HEK293T (cell line): ENCODE measurements at regions not wholly inside any gene's neighbourhood (a gene's known extent, or its start where the extent isn't known, plus 50 kb on each side); places are given as distances from the start of the nearest gene placed in this dataset.

Source experiments
- CTCF ChIA-PET: fragments of 350-600 bp; formaldehyde crosslinking; extraction: SDS; loops from one replicate; lab custom pipeline; 2021; ENCODE audit warnings: antibody characterized with exemption, inconsistent platforms; lab: Yijun Ruan, JAX
- POLR2A ChIA-PET: fragments of 350-600 bp; formaldehyde crosslinking; extraction: SDS; loops from one replicate; lab custom pipeline; 2020; ENCODE audit warnings: antibody characterized with exemption, inconsistent platforms; lab: Yijun Ruan, JAX
- DNase-seq: peaks from one replicate; pipeline ENCODE4 v3.0.0; 2012; ENCODE audit warnings: mixed read lengths; ENCODE audit errors: extremely low spot score
- ARNT ChIP-seq: fragments of 450-650 bp; IDR thresholded peaks from 2 replicates; pipeline ENCODE4 v1.6.1; 2017; ENCODE audit warnings: mild to moderate bottlenecking
- BHLHE40 ChIP-seq: fragments of 450-650 bp; IDR thresholded peaks from 2 replicates; pipeline ENCODE4 v1.6.1; 2016; ENCODE audit warnings: mild to moderate bottlenecking, moderate library complexity, borderline replicate concordance
- CTBP1 ChIP-seq: fragments of 450-650 bp; IDR thresholded peaks from 2 replicates; pipeline ENCODE4 v1.6.1; 2016; ENCODE audit warnings: borderline replicate concordance
- ELF4 ChIP-seq: fragments of 450-650 bp; IDR thresholded peaks from 2 replicates; pipeline ENCODE4 v1.6.1; 2017; ENCODE audit warnings: antibody characterized with exemption
- FOXA1 ChIP-seq: fragments of 450-650 bp; IDR thresholded peaks from 2 replicates; pipeline ENCODE4 v1.6.1; 2016; ENCODE audit warnings: mild to moderate bottlenecking
- FOXK2 ChIP-seq: fragments of 450-650 bp; IDR thresholded peaks from 2 replicates; pipeline ENCODE4 v1.6.1; 2016; ENCODE audit warnings: mild to moderate bottlenecking
- FOXM1 ChIP-seq: fragments of 450-650 bp; IDR thresholded peaks from 2 replicates; pipeline ENCODE4 v1.6.1; 2017; ENCODE audit warnings: mild to moderate bottlenecking, borderline replicate concordance
- HDGF ChIP-seq: fragments of 450-650 bp; IDR thresholded peaks from 2 replicates; pipeline ENCODE4 v1.6.1; 2017; ENCODE audit warnings: antibody characterized with exemption, borderline replicate concordance
- L3MBTL2 ChIP-seq: fragments of 450-650 bp; conservative IDR thresholded peaks from 2 replicates; pipeline ENCODE4 v1.6.1; 2016; ENCODE audit warnings: mild to moderate bottlenecking
- LEF1 ChIP-seq: fragments of 450-650 bp; IDR thresholded peaks from 2 replicates; pipeline ENCODE4 v1.6.1; 2017; ENCODE audit warnings: mild to moderate bottlenecking, borderline replicate concordance
- NFRKB ChIP-seq: fragments of 450-650 bp; IDR thresholded peaks from 2 replicates; pipeline ENCODE4 v1.6.1; 2016; ENCODE audit warnings: mild to moderate bottlenecking, moderate library complexity
- SP1 ChIP-seq: fragments of 450-650 bp; IDR thresholded peaks from 2 replicates; pipeline ENCODE4 v1.6.1; 2017
- SUZ12 ChIP-seq: fragments of 450-650 bp; IDR thresholded peaks from 2 replicates; pipeline ENCODE4 v1.6.1; 2016; ENCODE audit warnings: mild to moderate bottlenecking
- TARDBP ChIP-seq: fragments of 450-650 bp; IDR thresholded peaks from 2 replicates; pipeline ENCODE4 v1.6.1; 2016
- ZNF384 ChIP-seq: fragments of 450-650 bp; IDR thresholded peaks from 2 replicates; pipeline ENCODE4 v1.6.1; 2016
- TF ChIP-seq, protein P1 (sequence below): fragments of 450-650 bp; IDR thresholded peaks from 2 replicates; pipeline ENCODE4 v1.6.1; 2016

DNA sequence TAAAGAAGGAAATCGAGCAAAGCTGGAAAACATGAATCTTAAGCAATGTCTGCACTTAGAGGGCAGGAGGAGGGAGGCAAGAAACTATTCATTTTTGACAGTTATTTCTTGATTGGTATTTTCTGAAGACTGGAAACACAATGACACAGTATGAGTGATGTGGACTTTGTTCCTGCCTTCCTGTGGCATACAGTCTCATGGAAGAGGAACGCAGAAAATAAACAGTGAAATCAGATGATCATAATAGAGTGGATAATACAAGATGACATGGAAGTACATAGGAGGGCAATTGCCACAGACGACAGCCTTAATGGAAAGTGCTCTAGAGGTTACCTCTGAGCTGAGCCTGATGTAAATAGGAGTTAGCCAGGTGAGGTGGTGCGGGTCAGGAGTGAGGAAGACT is 140.4 kb upstream of the MAX start:
- TF ChIP-seq FOXA1: no peak
- no peak for TF ChIP-seq ELF4
- TF ChIP-seq LEF1: no peak
- no peak for TF ChIP-seq ARNT
- TF ChIP-seq SP1: no peak
- TF ChIP-seq ZNF384: no peak
- TF ChIP-seq FOXM1: no peak
- TF ChIP-seq L3MBTL2: no peak
- TF ChIP-seq FOXK2: no peak
- TF ChIP-seq TARDBP: no peak
- ChIA-PET CTCF (no interaction called here), POLR2A (no interaction called here)

DNA sequence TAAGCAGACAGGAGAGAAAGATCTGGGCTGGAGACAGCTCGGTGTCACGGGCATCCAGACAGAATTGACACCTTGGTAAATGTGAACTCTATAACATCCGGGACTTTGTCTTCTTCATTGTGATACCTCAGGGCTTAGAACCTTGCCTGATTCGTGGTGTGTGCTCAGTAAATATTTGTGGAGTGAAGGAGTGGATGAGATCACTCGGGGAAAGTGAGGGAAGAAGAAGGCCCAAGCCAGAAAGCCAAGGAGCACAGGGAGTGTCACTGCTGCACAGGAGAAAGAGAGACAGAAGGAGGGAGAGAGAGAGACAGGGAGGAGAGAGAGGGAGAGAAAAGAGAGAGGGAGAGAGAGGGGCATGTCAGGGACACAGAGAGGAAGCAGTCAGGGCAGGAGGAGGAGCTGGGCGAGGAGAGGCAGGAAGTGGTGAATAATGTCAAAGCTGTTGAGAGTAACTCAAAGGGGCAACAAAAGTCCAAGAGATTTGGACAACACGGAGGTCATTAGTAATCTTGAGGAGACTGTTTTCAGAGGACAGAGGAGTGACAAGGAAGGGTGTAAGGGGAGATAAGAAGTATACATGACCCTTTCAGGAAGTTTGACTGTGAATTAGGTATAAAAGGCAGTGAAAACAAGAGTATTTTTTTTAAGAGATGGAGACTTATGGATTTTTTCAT is 141.6 kb upstream of the MAX start:
- TF ChIP-seq SP1 (no peak), FOXK2 (no peak), LEF1 (no peak)
- DNase-seq: no peak
- ChIA-PET POLR2A (no interaction called here), CTCF (interaction anchor here (0.6 kb wide), 1 partner anchor 17 kb away, joined by 7 read pairs; no protein-coding TSS in a partner anchor)

More for the DNA sequence above, 140.4 kb upstream of the MAX start:
- no peak for DNase-seq

DNA sequence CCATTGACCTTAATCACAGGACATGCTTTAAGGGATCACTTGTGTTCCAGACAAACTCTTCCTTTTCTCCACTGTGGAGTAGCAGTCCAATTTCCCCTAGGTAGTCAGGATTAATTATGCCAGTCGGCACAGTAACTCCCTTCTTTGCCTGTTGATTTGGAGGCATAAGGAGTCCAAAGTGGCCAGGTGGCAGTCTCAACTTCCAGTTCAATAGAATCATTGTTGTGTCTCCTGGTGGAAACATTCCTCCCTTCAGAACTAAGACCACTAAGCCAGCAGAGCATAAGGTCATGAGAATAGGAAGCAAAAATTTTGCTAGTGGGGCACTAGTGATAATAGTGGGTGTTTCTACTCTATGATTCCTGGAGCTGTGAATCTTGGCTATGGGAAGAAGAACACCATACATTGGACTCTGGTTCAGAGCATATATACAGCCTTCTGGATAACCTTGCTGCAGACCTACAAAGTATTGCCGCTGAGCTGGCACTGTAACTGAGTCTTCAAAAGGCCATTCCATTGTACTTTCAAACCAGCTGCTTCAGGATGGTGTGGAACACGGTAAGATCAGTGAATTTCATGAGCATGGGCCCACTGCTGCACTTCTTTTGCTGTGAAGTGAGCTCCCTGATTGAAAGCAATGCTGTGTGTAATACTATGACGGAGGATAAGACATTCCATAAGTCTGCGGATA is 147.3 kb upstream of the MAX start:
- no peak for DNase-seq
- CTCF ChIA-PET: no interaction called here
- POLR2A ChIA-PET: no interaction called here
- TF ChIP-seq NFRKB (no peak), FOXK2 (no peak), SUZ12 (no peak), BHLHE40 (no peak), SP1 (no peak), FOXM1 (no peak)

DNA sequence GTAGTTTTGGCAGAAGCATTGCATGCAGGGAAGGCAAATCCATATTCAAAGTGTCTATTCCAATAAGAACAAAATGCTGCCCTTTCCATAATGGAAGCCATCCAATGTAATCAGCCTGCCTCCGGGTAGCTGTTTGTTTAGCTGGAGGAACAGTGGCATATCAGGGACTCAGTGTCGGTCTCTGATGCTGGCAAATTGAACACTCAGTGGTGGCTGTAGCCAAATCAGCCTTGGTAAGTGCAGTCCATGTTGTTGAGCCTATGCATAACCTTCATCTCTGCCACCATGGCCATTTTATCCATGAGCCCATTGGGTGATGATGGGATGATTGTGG is 147.8 kb upstream of the MAX start:
- POLR2A ChIA-PET: no interaction called here
- TF ChIP-seq HDGF (no peak), FOXK2 (no peak), ELF4 (no peak), BHLHE40 (no peak), NFRKB (no peak), TARDBP (no peak), ARNT (no peak), FOXA1 (no peak), SP1 (no peak), SUZ12 (no peak), CTBP1 (no peak), ZNF384 (no peak), LEF1 (no peak), L3MBTL2 (no peak), FOXM1 (no peak)
- TF ChIP-seq, protein P1, sequence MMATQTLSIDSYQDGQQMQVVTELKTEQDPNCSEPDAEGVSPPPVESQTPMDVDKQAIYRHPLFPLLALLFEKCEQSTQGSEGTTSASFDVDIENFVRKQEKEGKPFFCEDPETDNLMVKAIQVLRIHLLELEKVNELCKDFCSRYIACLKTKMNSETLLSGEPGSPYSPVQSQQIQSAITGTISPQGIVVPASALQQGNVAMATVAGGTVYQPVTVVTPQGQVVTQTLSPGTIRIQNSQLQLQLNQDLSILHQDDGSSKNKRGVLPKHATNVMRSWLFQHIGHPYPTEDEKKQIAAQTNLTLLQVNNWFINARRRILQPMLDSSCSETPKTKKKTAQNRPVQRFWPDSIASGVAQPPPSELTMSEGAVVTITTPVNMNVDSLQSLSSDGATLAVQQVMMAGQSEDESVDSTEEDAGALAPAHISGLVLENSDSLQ: no peak
- no peak for DNase-seq
- CTCF ChIA-PET: no interaction called here

DNA sequence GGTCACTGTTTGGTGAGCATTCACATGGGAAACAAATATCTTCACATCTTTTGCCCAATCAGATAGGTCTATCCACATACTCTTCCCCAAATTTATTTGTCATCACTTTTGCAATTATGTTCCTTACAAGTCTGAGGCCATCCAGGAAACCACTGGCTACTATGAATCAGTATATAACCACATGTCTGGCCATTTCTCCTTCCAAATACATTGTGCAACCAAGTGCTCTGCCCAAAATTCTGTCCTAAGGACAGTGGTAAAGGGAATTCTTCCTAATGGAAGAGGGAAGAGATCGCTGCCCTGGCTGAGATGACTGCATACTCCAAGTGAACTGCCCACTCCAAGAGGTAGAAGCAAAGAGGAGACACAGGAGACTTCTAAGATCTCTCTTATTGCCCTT is 148.9 kb upstream of the MAX start:
- CTCF ChIA-PET: no interaction called here
- TF ChIP-seq SP1: no peak
- TF ChIP-seq FOXM1: no peak
- TF ChIP-seq CTBP1: no peak
- TF ChIP-seq HDGF: no peak
- no peak for TF ChIP-seq BHLHE40
- POLR2A ChIA-PET: no interaction called here
- no peak for DNase-seq

DNA sequence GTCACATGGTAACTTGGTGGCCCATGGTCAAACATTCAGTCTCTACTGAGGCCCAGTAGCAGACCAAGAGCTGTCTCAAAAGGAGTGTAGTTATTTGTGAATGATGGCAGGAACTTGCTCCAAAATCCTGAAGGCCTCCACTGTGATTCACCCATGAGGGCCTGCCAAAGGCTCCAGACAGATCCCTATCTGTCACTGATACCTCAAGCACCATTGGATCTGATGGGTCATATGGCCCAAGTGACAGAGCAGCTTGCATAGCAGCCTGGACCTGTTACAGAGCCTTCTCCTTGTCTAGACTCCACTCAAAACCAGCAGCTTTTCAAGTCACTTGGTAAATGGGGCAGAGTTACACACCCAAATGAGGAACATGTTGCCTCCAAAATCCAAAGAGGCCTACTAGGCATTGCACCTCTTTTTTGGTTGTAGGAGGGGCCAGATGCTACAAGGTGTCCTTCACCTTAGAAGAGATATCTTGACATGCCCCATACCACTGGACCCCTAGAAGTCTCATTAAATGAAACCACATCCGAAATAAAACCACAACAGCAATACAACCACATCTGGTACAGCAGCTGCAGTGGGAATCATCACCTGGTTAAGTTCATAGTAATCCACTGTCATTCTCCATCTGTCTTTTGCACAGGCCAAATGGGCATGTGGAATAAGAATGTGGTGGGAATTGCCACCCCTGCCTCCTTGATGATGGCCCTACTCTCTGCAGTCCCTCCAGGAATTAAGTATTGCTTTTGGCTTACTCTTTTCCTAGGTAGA is 150.4 kb upstream of the MAX start:
- ChIA-PET POLR2A (no interaction called here), CTCF (no interaction called here)
- no peak for DNase-seq
- TF ChIP-seq HDGF: no peak

DNA sequence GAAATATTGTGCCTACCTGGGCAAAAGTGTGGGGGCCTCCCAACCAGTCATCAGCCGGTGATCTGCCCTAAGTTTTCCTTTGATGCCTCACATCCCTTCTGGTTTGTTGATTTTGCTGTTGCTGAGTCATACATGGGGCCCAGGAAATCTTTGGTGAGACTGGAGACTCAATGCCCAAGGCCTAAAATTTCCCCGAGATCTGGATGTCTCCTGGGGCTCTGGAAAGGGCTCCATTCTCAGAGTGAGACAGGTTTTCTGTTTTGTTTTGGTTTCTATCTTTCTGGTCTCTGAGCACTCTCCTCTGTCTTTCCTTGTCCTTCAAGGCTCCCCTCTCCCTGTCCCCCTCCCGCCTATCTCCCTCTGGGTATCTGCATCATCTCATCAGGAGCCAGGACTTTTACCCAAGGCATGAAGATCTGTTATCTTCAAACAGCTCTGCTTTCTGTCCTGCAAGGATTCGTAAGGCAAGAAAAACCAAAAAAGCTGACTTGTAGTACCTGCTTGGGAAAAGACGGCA is 152.8 kb upstream of the MAX start:
- ChIA-PET CTCF (no interaction called here), POLR2A (interaction anchor here (1.1 kb wide), 1 partner anchor 157 kb away, joined by 3 read pairs; no protein-coding TSS in a partner anchor)
- TF ChIP-seq L3MBTL2: no peak
- no peak for TF ChIP-seq FOXA1
- TF ChIP-seq HDGF: no peak
- no peak for TF ChIP-seq NFRKB
- no peak for TF ChIP-seq LEF1
- no peak for TF ChIP-seq BHLHE40
- TF ChIP-seq, protein P1: no peak
- TF ChIP-seq ARNT: no peak
- no peak for TF ChIP-seq TARDBP
- TF ChIP-seq FOXM1: no peak
- DNase-seq: no peak
